A549 (cell line): ENCODE measurements at regions not wholly inside any gene's neighbourhood (a gene's known extent, or its start where the extent isn't known, plus 50 kb on each side); places are given as distances from the start of the nearest gene placed in this dataset.

Experiments used
- ATAC-seq, 2 experiments: fragments of 200-7000 bp in 1 of 2; fragments of >200 bp in 1 of 2; cut with Nextera tagmentation in 1 of 2; cut with Tn5 transposase in 1 of 2; 3 replicates each; pipeline versions ENCODE4 v1.8.0 to v1.9.1; 2018 to 2020; ENCODE audit warnings: mild to moderate bottlenecking in 1 of 2, moderate library complexity in 1 of 2
- CTCF ChIA-PET: fragments of 300-600 bp; sonication (Branson Sonifier 250); formaldehyde crosslinking; extraction: SDS; loops from one replicate; lab custom pipeline; 2021; ENCODE audit warnings: antibody characterized with exemption, inconsistent platforms; lab: Yijun Ruan, JAX
- POLR2A ChIA-PET: fragments of 350-600 bp; formaldehyde crosslinking; extraction: SDS; loops from one replicate; lab custom pipeline; 2021; ENCODE audit warnings: antibody characterized with exemption, inconsistent platforms; lab: Yijun Ruan, JAX
- DNase-seq, 2 experiments: peaks; one replicate each; pipeline versions ENCODE4 v3.0.0 to v3.0.0-alpha.2; 2011 to 2016; ENCODE audit warnings: low read depth in 1 of 2, low spot score in 1 of 2
- FAIRE-seq: peaks from 2 replicates; lab custom pipeline; 2011; peaks lifted over from hg19 to GRCh38; lab: Jason Lieb, UNC
- H3K27ac ChIP-seq, 2 experiments: fragments of >200 bp; sonication (Bioruptor Twin); formaldehyde crosslinking; 3 replicates each; pipeline ENCODE4 v1.5.1; 2016 to 2017
- H3K4me1 ChIP-seq: fragments of >200 bp; sonication (Bioruptor Twin); formaldehyde crosslinking; 3 replicates; pipeline ENCODE4 v1.6.1; 2016
- H3K4me2 ChIP-seq: fragments of >200 bp; sonication (Bioruptor Twin); formaldehyde crosslinking; 3 replicates; pipeline ENCODE4 v1.6.1; 2016
- H3K4me3 ChIP-seq: fragments of >200 bp; sonication (Bioruptor Twin); formaldehyde crosslinking; 3 replicates; pipeline ENCODE4 v1.5.1; 2016
- H3K9me3 ChIP-seq: fragments of >200 bp; sonication (Bioruptor Twin); formaldehyde crosslinking; 3 replicates; pipeline ENCODE4 v1.6.1; 2016
- ATOH8 ChIP-seq: fragments of 250-450 bp; sonication (Bioruptor Pico); IDR thresholded peaks from 2 replicates; pipeline ENCODE4 v1.5.0; 2020; ENCODE audit warnings: low read depth, mild to moderate bottlenecking, moderate library complexity
- BCL3 ChIP-seq: fragments of >200 bp; sonication (Bioruptor Twin); formaldehyde crosslinking; IDR thresholded peaks from 3 replicates; pipeline ENCODE4 v1.6.1; 2016
- CEBPB ChIP-seq, 2 experiments: fragments of >200 bp in 1 of 2; sonication (Bioruptor Twin) in 1 of 2; formaldehyde crosslinking in 1 of 2; IDR thresholded peaks; 2 replicates each; pipeline ENCODE4 v1.6.1; 2012 to 2016
- CHD4 ChIP-seq: fragments of 200-600 bp; sonication (generic); IDR thresholded peaks from 2 replicates; pipeline ENCODE4 v1.6.1; 2016; ENCODE audit warnings: antibody characterized with exemption, mild to moderate bottlenecking, borderline replicate concordance
- EHMT2 ChIP-seq: fragments of 200-600 bp; sonication (generic); IDR thresholded peaks from 2 replicates; pipeline ENCODE4 v1.6.1; 2016; ENCODE audit warnings: antibody characterized with exemption, low read depth, mild to moderate bottlenecking, moderate library complexity
- HDAC2 ChIP-seq: fragments of 200-600 bp; sonication (generic); IDR thresholded peaks from 2 replicates; pipeline ENCODE4 v1.6.1; 2016
- HES2 ChIP-seq: fragments of >200 bp; sonication (Bioruptor Twin); formaldehyde crosslinking; IDR thresholded peaks from 2 replicates; pipeline ENCODE4 v1.6.1; 2016
- HOXA7 ChIP-seq: fragments of 250-450 bp; sonication (Bioruptor Pico); IDR thresholded peaks from 2 replicates; pipeline ENCODE4 v1.5.0; 2020; ENCODE audit warnings: mild to moderate bottlenecking, moderate library complexity
- HOXB5 ChIP-seq: fragments of 250-450 bp; sonication (Bioruptor Pico); IDR thresholded peaks from 2 replicates; pipeline ENCODE4 v1.5.0; 2020; ENCODE audit warnings: mild to moderate bottlenecking, moderate library complexity
- JUN ChIP-seq, 2 experiments: fragments of >200 bp; sonication (Bioruptor Twin); formaldehyde crosslinking; IDR thresholded peaks; 2 replicates in 1 of 2; 3 replicates in 1 of 2; pipeline ENCODE4 v1.6.1; 2016 to 2017
- POLR2A ChIP-seq: IDR thresholded peaks from 2 replicates; pipeline ENCODE4 v1.6.1; 2012; ENCODE audit warnings: mild to moderate bottlenecking, low read length
- POLR2AphosphoS2 ChIP-seq: conservative IDR thresholded peaks from 2 replicates; pipeline ENCODE4 v1.6.1; 2012; ENCODE audit warnings: low read length, improper control_type of control experiment, inconsistent platforms
- REST ChIP-seq: fragments of 200-600 bp; sonication (generic); IDR thresholded peaks from 2 replicates; pipeline ENCODE4 v1.6.1; 2016; ENCODE audit warnings: antibody characterized with exemption, mild to moderate bottlenecking, moderate library complexity
- RNF2 ChIP-seq: fragments of 200-600 bp; sonication (generic); IDR thresholded peaks from 2 replicates; pipeline ENCODE4 v1.6.1; 2016; ENCODE audit warnings: low read depth, mild to moderate bottlenecking, antibody characterized with exemption, moderate library complexity, borderline replicate concordance
- SREBF2 ChIP-seq: fragments of 450-650 bp; IDR thresholded peaks from 2 replicates; pipeline ENCODE4 v1.6.1; 2014; ENCODE audit warnings: mild to moderate bottlenecking, moderate library complexity
- TP53 ChIP-seq: fragments of 250-450 bp; sonication (Bioruptor Pico); IDR thresholded peaks from 2 replicates; pipeline ENCODE4 v1.5.0; 2021; ENCODE audit warnings: mild to moderate bottlenecking, moderate library complexity
- USF2 ChIP-seq: fragments of 450-650 bp; IDR thresholded peaks from 2 replicates; pipeline ENCODE4 v1.6.1; 2014; ENCODE audit warnings: antibody characterized with exemption
- ZFP36 ChIP-seq: fragments of 450-650 bp; IDR thresholded peaks from 2 replicates; pipeline ENCODE4 v1.6.1; 2014; ENCODE audit warnings: borderline replicate concordance; ENCODE audit not compliant: partially characterized antibody
- ZNF302 ChIP-seq: fragments of 250-450 bp; sonication (Bioruptor Pico); IDR thresholded peaks from 2 replicates; pipeline ENCODE4 v1.9.0; 2021; ENCODE audit warnings: inconsistent platforms, mild to moderate bottlenecking, moderate library complexity
- ZSCAN20 ChIP-seq: fragments of 250-450 bp; sonication (Bioruptor Pico); IDR thresholded peaks from 2 replicates; pipeline ENCODE4 v1.8.0; 2022; ENCODE audit warnings: mild to moderate bottlenecking, moderate library complexity
- WGBS: methylation state at CpG from one replicate; pipeline ENCODE4 v1.1.6; 2017; ENCODE audit errors: missing lambda C conversion rate; 5-methylcytosine and 5-hydroxymethylcytosine counted together
- TF ChIP-seq, protein P1 (sequence below): fragments of 250-450 bp; sonication (Bioruptor Pico); IDR thresholded peaks from 2 replicates; pipeline ENCODE4 v1.5.0; 2021; ENCODE audit warnings: mild to moderate bottlenecking, moderate library complexity, borderline replicate concordance
- TF ChIP-seq, protein P2 (sequence below): IDR thresholded peaks from 2 replicates; pipeline ENCODE4 v1.6.1; 2012

DNA sequence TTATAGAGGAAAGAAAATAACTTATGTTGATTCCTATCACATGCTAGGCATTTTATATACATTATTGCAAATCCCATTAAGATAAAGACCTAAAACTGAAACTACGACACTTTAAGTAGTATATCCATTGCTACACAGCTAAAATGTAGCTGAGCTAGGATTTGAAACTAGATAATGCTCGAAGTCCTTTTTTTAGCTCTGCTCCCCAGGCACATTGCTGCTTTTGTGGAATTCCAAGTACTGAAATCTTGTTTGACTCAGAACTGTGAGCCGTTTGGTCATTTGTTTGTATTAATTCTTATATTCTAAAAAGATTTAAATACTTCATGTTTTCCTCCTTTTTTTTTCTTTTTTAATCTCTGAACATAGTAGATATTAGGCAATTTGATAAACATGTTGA, 644.8 kb downstream of the HACE1 start:
- Histone ChIP-seq H3K4me2 (no peak overlapping the region), H3K4me1 (no peaks in the 10 kb centered on the region), H3K27ac (no peak overlapping the region), H3K4me3 (no peak overlapping the region), H3K9me3 (no peaks in the 10 kb centered on the region)
- ATAC-seq (no peak), DNase-seq (no peak), FAIRE-seq (no peak)
- ChIA-PET POLR2A (no interaction called here), CTCF (no interaction called here)
- WGBS, result 0% methylated on average over 3 of the region's 3 CpGs
- TF ChIP-seq CEBPB (IDR thresholded peaks at IDR 0.05), result no peak
- TF ChIP-seq HOXB5 (CRISPR knock-in tag), result no peak
- no peak for TF ChIP-seq ZSCAN20
- TF ChIP-seq HOXA7 (CRISPR knock-in tag), result no peak
- TF ChIP-seq, protein P1, sequence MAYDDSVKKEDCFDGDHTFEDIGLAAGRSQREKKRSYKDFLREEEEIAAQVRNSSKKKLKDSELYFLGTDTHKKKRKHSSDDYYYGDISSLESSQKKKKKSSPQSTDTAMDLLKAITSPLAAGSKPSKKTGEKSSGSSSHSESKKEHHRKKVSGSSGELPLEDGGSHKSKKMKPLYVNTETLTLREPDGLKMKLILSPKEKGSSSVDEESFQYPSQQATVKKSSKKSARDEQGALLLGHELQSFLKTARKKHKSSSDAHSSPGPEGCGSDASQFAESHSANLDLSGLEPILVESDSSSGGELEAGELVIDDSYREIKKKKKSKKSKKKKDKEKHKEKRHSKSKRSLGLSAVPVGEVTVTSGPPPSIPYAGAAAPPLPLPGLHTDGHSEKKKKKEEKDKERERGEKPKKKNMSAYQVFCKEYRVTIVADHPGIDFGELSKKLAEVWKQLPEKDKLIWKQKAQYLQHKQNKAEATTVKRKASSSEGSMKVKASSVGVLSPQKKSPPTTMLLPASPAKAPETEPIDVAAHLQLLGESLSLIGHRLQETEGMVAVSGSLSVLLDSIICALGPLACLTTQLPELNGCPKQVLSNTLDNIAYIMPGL (CRISPR knock-in tag), result no peak
- no peak for TF ChIP-seq ZFP36
- no peak for TF ChIP-seq CHD4

DNA sequence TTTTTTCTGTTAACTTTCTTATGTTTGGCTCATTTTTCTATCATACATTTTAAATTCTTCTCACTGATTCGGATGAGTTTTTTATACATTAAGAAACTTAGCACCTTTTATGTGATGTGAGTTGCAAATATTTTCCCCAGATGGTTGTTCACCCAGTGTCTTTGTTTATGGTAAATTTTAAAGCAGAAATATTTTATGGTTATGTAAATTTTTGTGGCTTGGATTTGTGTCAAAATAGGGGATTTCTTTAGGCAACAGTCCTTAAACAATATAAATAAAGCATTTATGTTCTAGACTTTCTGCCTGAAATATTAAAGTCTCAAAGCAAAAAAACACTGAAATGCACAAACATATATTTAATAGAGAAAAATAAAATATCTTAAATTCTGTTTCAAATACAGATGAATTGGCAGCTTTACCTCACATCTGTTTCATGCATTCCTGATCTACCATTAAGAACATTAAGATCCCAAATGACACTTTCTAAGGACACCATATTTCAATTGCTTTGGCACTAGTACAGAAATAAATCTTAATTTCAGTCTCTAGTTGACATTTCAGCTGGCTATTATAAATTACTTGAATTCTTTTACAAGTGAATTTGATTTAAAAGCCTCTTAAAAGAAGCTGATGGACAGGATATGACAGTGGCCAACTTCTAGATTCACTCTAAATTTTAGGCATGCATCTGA, 646.6 kb downstream of the HACE1 start:
- Histone ChIP-seq H3K4me2 (no peak overlapping the region), H3K9me3 (no peaks in the 10 kb centered on the region), H3K4me3 (no peak overlapping the region), H3K4me1 (no peaks in the 10 kb centered on the region), H3K27ac (no peak overlapping the region)
- DNase-seq, result no peak
- no peak for FAIRE-seq
- ChIA-PET POLR2A (no interaction called here), CTCF (no interaction called here)
- no peak for ATAC-seq
- WGBS, result 5% methylated on average over 1 of the region's 1 CpG
- TF ChIP-seq REST (no peak), ZNF302 (CRISPR knock-in tag) (no peak), USF2 (no peak), POLR2AphosphoS2 (no peak), HOXB5 (CRISPR knock-in tag) (no peak), HES2 (no peak), CHD4 (no peak), BCL3 (no peak), ATOH8 (CRISPR knock-in tag) (no peak), POLR2A (no peak), SREBF2 (no peak), RNF2 (no peak), TP53 (CRISPR knock-in tag) (no peak), EHMT2 (no peak), HDAC2 (no peak), JUN (IDR thresholded peaks at IDR 0.05) (no peak)
- TF ChIP-seq, protein P1 (CRISPR knock-in tag), result no peak
- TF ChIP-seq, protein P2, sequence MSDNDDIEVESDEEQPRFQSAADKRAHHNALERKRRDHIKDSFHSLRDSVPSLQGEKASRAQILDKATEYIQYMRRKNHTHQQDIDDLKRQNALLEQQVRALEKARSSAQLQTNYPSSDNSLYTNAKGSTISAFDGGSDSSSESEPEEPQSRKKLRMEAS, result no peak
